Calu3 (cell line): ENCODE measurements at regions not wholly inside any gene's neighbourhood (a gene's known extent, or its start where the extent isn't known, plus 50 kb on each side); places are given as distances from the start of the nearest gene placed in this dataset.

Source experiments
- BruUV-seq: library from RNA; stranded (reverse); fragments of 400-500 nt; replicated peaks from 2 replicates; lab custom pipeline; 2021; lab: Mats Ljungman, UMichigan
- CTCF ChIA-PET: fragments of 300-600 bp; sonication (Branson Sonifier 250); formaldehyde crosslinking; loops from one replicate; lab custom pipeline; 2022; ENCODE audit warnings: antibody characterized with exemption; lab: Charles Lee
- DNase-seq: peaks from one replicate; pipeline ENCODE4 v3.0.0; 2022
- H3K27ac Mint-ChIP-seq: one replicate; pipeline ENCODE4 v1.8.0; 2022; ENCODE audit warnings: mixed read lengths; ENCODE audit not compliant: unreplicated experiment
- H3K27me3 Mint-ChIP-seq: one replicate; pipeline ENCODE4 v1.8.0; 2022; ENCODE audit warnings: mixed read lengths; ENCODE audit not compliant: unreplicated experiment
- H3K36me3 Mint-ChIP-seq: one replicate; pipeline ENCODE4 v1.8.0; 2022; ENCODE audit warnings: mild to moderate bottlenecking, moderate library complexity, mixed read lengths; ENCODE audit not compliant: insufficient read depth, unreplicated experiment
- H3K4me1 Mint-ChIP-seq: one replicate; pipeline ENCODE4 v1.8.0; 2022; ENCODE audit warnings: mild to moderate bottlenecking, low read depth, mixed read lengths; ENCODE audit not compliant: unreplicated experiment
- H3K4me3 Mint-ChIP-seq: one replicate; pipeline ENCODE4 v1.8.0; 2022; ENCODE audit warnings: mild to moderate bottlenecking, low read depth, moderate library complexity, mixed read lengths; ENCODE audit not compliant: unreplicated experiment
- H3K9me3 Mint-ChIP-seq: one replicate; pipeline ENCODE4 v1.8.0; 2022; ENCODE audit warnings: low read depth, mixed read lengths; ENCODE audit not compliant: unreplicated experiment
- intact Hi-C: fragments of 100-400 bp; cut with micrococcal nuclease; formaldehyde crosslinking; loops from one replicate; pipeline ENCODE4 v1.10.0; 2022; ENCODE audit not compliant: unreplicated experiment
- TF ChIP-seq, protein P1 (sequence below): fragments of 200-600 bp; IDR thresholded peaks from one replicate; pipeline ENCODE4 v1.8.0; 2022; ENCODE audit warnings: antibody characterized with exemption; ENCODE audit not compliant: unreplicated experiment

DNA sequence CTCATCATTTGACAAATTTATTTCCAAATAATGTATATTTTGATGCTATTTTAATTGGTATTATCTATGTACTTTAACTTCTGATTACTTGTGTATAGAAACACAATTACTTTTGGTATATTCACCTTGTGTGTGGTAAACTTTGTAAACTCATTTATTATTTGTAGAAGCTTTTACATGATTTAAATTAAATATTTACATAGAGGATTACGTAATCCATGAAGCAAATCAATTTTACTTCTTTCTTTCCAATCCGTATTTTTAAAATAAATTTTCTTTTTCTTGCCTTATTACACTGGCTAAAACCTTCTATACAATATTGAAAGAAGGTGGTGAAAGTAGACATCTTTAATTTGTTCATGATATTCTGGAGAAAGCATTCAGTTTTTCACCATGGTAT is 540.2 kb downstream of the MMUT start:
- Mint-ChIP-seq H3K9me3 (no peaks in the 10 kb centered on the region), H3K4me1 (no peaks in the 10 kb centered on the region), H3K4me3 (no peak overlapping the region), H3K27ac (no peak overlapping the region), H3K36me3 (no peaks in the 10 kb centered on the region), H3K27me3 (no peaks in the 10 kb centered on the region)
- DNase-seq = no peak
- no TSS peak for BruUV-seq
- intact Hi-C loops = no loop called here
- TF ChIP-seq, protein P1, sequence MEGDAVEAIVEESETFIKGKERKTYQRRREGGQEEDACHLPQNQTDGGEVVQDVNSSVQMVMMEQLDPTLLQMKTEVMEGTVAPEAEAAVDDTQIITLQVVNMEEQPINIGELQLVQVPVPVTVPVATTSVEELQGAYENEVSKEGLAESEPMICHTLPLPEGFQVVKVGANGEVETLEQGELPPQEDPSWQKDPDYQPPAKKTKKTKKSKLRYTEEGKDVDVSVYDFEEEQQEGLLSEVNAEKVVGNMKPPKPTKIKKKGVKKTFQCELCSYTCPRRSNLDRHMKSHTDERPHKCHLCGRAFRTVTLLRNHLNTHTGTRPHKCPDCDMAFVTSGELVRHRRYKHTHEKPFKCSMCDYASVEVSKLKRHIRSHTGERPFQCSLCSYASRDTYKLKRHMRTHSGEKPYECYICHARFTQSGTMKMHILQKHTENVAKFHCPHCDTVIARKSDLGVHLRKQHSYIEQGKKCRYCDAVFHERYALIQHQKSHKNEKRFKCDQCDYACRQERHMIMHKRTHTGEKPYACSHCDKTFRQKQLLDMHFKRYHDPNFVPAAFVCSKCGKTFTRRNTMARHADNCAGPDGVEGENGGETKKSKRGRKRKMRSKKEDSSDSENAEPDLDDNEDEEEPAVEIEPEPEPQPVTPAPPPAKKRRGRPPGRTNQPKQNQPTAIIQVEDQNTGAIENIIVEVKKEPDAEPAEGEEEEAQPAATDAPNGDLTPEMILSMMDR = no peak
- CTCF ChIA-PET = no interaction called here

- no peak overlapping the region for H3K4me3 Mint-ChIP-seq
- DNase-seq = no peak
- H3K27me3 Mint-ChIP-seq = no peaks in the 10 kb centered on the region
- H3K9me3 Mint-ChIP-seq = no peaks in the 10 kb centered on the region
- intact Hi-C loops = no loop called here
- BruUV-seq = no TSS peak
- H3K36me3 Mint-ChIP-seq = no peaks in the 10 kb centered on the region
- TF ChIP-seq, protein P1 = no peak
- CTCF ChIA-PET = no interaction called here
- no peaks in the 10 kb centered on the region for H3K4me1 Mint-ChIP-seq
- H3K27ac Mint-ChIP-seq = no peak overlapping the region
Observed at GRCh38 chr6:48919555-48919954, 543.5 kb downstream of the MMUT start.

- no peaks in the 10 kb centered on the region for H3K9me3 Mint-ChIP-seq
- intact Hi-C loops = no loop called here
- BruUV-seq = no TSS peak
- TF ChIP-seq, protein P1 = no peak
- CTCF ChIA-PET = no interaction called here
- H3K4me1 Mint-ChIP-seq = no peaks in the 10 kb centered on the region
- H3K27me3 Mint-ChIP-seq = no peaks in the 10 kb centered on the region
- no peak for DNase-seq
- H3K36me3 Mint-ChIP-seq = no peaks in the 10 kb centered on the region
- H3K27ac Mint-ChIP-seq = no peak overlapping the region
- no peak overlapping the region for H3K4me3 Mint-ChIP-seq
Observed at GRCh38 chr6:48917233-48917632, 545.8 kb downstream of the MMUT start.

DNA sequence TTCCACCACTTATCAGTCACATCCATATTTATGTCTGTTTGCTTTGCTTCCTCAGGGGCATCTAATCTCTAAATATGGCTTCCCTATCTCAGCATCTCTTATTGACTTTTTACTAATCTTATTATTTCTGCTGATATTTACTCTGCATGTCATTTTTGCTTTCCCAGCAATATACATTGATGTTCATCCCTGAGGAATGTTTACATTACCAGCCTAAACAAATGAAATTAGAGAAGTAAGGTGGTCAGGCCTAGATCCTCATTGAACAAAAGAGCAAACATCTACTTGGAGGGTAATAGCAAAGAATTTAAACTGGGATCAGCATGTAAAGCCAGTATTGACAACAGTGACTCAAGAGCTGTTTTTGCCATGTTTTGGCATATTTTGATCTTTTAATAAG is 546.4 kb downstream of the MMUT start:
- DNase-seq = no peak
- H3K36me3 Mint-ChIP-seq = no peaks in the 10 kb centered on the region
- no peaks in the 10 kb centered on the region for H3K27me3 Mint-ChIP-seq
- H3K4me1 Mint-ChIP-seq = no peaks in the 10 kb centered on the region
- TF ChIP-seq, protein P1 = no peak
- intact Hi-C loops = no loop called here
- BruUV-seq = no TSS peak
- H3K27ac Mint-ChIP-seq = no peak overlapping the region
- CTCF ChIA-PET = no interaction called here
- no peak overlapping the region for H3K4me3 Mint-ChIP-seq
- H3K9me3 Mint-ChIP-seq = no peaks in the 10 kb centered on the region
